GM20431 (cell line): ENCODE measurements at regions not wholly inside any gene's neighbourhood (a gene's known extent, or its start where the extent isn't known, plus 50 kb on each side); places are given as distances from the start of the nearest gene placed in this dataset.

Source experiments
- in situ Hi-C: fragments of 300-500 bp; cut with MseI, MboI; formaldehyde crosslinking; loops from one replicate; pipeline ENCODE4 v1.15.0; 2020; ENCODE audit warnings: low sequenced_read_pairs; ENCODE audit not compliant: unreplicated experiment

DNA sequence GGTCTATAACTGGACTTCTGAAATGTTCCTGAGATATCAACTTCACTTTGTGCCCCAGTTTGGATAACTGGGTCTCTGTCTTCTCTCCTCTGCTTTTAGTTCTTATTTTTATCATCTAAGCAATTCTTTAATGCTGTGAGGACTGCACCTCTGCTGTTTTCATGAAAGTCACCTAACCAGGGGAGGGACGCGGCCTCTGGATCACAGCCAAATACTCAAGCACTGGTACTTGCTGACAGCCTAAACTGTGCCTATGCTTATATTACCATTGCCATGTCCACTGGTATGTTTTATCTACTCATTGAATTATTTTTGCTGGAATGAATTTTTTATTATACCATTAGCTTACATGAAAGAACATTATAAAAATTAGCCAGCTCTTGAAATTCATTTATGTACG is 674.0 kb downstream of the DMRTA1 start:
- in situ Hi-C loops: no loop called here

DNA sequence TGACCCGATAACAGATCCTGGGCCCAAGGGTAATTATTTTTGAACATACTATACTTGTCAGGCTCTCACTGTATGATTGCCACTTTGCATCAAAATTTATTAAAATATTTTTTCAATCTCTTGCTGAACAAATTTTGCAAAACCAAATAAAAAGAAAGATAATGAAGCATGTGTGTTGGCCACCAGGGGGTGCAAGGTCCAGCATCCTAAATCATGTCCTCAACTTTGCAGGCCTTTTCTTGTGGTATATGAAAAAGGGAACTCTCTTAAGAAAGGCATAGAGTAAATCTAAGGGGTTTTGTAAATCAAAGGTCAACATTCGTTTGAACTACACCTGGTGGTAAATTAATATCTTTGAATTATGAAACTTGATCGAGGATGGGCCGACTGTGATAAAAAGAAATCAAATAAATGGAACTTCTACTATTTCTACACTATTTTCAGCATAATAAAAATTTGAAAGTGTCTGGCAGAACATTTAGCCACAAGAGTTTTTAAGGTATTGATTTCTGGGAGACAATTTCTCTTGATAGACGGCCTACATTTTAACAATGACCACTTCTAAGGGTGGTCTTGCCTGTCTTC is 676.5 kb downstream of the DMRTA1 start:
- in situ Hi-C loops: no loop called here

DNA sequence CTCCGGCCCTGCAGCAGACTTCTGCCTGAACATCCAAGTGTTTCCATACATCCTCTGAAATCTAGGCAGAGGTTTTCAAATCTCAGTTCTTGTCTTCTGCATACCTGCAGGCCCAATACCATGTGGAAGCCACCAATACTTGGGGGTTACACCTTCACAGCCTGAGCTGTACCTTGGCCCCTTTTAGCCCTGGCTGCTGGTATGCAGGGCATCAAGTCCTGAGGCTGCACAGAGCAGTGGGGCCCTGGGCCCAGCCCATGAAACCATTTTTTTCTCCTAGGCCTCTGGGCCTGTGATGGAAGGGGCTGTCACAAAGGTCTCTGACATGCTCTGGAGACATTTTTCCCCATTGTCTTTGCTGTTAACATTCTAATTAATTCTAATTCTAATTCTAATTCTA is 680.6 kb downstream of the ELAVL2 start:
- in situ Hi-C loops: no loop called here

DNA sequence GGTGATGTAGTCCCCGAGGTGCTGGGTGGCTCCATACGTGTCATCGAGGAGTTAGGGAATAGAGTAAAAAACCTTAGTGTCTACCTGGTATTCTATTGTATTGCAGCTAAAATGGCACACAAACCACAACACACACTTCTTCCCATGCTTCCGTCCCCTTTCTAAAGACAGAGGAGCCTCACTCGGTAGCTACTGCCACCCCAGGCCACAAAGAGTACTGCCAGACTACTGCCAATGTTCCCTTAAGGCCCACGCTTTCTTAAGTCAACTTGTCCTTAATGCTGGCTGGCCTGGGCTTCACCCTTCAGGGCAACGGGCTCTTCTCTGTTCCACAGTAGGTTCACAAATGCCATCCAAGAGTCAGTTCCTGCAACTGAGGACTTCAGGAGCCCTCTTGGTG is 673.0 kb downstream of the ELAVL2 start:
- in situ Hi-C loops: no loop called here

DNA sequence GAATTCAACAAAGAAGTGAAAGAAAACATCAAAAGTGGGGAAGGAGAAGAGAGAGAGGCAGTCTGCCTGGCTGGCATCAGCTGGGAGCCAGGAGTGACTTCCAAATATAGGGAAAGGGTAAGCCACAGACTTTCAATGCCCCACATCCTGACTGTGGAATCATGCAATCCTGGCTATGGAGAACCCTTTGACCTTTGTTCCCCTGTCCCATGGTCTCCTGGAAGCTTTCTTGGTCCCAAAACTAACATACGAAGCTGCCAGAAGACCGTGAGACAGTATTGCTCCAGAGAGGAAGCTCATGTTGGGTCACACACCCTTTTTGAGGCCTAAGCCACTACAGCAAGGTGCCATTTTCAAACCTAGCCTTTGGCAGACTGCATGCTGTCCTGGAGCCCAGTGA is 665.5 kb downstream of the ELAVL2 start:
- in situ Hi-C loops: no loop called here

DNA sequence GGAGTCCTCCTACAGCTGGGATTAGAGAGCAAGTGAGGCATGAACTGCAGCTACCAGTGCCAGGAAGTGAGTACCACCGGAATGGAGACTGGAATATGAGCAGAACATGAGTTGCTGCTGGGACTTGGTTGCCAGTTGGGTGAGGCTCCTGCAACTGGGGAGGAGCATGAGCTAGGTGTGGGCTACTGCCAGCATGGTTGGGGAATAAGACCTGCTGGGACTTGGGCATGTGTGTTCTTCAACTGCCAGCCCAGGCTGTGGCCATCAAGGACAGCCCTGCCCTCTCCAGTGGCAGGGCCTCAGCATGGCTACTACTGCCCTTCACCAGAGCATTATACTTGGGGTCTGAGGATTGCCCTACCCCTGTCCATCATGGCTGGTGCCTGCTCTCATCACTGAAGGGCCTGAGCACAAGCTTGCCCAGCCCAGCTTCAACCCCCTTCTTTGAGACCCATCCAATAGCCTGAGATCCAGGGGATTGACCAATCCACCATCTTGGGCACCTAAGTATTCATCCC is 665.0 kb downstream of the ELAVL2 start:
- in situ Hi-C loops: no loop called here

DNA sequence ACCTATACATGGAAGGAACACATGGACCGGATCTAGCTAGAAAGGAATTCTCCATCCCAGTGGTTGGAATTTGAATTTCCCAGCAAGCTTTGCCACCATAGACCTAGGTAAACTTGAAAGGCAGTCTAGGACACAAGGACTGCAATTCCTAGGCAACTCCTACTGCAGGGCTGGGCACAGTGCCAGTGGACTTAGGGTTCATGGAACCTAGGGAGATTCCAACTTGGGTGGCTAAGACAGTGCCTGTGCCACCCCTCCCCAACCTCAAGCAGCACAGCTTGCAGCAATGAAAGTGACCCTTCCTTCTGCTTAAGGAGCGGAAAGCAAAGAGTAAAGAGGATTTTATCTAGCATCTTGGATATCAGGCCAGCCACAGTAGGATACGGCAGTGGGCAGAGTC is 663.3 kb downstream of the ELAVL2 start:
- in situ Hi-C loops: no loop called here

DNA sequence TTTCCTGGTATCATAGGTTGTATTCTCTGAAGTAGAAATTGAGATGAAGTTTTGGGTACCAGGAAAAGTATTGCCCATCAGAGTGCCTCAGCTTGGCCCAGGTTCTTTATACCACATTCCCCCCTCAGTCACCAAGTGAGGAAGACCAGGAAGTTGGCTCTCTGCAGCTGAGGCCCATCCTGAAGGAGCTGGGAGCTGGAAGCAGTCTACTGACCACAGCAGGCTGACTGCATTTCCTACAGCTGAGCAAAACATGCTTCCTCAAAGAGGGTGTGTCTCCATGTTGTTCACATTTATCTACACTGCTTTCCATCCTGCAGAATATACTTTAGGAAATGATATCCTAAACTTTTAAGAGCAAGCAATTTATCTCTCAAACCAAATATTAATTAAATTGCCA is 654.6 kb downstream of the ELAVL2 start:
- in situ Hi-C loops: no loop called here

DNA sequence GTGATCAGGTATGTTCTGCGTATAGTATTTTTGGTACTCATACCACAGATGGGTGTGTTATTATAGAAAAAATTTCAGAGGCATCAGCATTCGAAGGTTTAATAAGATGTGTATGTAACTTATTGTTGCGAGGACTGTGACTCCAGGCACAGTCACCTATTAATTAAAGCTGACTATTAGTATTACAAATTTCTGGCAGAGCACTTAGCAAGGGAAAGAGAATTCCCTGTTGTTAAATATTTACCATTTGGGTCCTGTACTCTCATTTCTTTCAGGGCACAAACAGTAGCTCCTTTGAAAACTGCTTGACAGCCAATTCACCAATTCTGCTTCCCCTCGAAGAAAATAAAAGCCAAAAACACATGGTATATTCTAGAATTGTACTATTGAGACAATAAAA is 653.8 kb downstream of the ELAVL2 start:
- in situ Hi-C loops: no loop called here

DNA sequence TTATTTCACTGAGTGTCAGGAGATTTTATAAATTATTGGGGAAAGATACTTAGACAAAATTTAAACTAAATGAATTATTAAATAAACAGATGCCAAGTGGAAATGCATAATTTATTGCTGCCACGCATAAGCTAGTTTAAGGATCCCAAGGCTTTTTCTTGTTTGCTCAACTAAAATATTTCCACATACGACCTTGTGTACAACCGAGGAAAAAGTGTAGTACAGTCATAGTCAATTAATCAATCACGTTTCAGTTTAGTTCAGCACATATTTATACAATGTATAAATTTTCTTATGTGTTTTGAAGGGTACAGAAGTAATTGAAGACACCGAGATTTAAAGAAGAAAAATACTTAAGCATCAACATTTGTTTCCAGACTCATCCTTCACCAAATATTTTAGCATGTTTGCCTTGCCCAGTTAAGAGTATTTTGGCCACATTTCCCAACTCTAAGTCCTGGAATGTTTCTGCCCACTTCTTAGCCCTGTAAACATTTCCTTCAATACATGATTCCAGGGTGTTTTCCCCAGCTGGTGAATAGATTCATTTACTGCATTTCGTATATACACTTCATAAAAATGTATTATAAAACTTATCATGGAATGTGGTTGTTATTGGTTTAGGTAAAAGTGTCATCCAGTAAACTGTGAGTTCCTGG is 652.9 kb downstream of the ELAVL2 start:
- in situ Hi-C loops: no loop called here

DNA sequence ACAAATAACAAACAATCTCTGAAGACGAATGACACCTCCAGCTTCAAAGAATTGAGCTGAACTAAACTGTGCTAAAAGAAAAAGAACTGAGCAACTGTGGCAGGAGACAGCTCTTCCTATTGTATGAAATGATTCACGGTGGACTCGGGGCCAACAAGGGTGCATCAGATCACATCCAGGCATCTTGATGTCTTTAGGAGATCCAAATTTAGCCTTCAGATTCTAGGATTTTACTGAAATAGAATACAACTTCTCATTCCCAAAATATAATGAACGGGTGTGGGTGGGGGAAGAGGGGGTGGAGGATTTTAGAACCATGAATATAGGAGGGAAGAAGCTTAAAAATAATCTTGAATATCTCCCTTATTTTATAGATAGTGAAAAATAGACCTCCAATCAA is 631.8 kb downstream of the ELAVL2 start:
- in situ Hi-C loops: no loop called here

DNA sequence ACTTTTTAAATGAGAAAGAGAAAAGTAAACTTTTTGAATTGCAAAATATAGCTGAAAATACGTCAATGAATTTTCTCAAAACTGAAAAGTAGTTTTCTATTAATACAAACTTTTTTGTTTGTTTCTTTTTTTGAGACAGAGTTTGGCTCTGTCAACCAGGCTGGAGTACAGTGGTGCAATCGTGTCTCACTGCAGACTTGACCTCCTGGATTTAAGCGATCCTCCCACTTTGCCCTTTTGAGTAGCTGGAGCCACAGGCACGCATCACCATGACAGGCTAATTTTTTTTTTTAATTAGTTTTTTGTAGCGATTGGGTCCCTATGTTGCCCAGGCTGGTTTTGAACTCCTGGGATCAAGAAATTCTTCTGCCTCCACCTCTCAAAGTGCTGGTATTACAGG is 610.4 kb downstream of the ELAVL2 start:
- in situ Hi-C loops: no loop called here

DNA sequence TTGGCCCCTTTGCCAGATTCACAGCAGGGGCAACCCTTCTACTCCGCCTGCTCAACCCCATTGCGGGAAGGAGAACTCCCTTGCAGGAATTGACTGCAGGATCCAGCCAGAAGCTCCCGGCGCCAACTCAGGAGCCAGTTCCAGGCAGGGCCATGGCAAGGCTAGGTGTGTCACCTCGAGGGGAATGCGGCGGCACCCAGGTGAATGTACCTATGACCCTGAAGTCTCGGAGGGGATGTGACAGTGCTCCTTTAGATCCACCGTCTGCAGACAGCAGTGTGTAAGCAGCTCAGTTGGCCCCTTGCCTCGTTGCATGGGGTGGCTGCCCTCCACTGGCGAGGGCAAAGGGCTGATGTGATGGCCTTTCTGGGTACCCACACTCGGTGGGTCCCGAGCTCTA is 606.6 kb downstream of the ELAVL2 start:
- in situ Hi-C loops: no loop called here

DNA sequence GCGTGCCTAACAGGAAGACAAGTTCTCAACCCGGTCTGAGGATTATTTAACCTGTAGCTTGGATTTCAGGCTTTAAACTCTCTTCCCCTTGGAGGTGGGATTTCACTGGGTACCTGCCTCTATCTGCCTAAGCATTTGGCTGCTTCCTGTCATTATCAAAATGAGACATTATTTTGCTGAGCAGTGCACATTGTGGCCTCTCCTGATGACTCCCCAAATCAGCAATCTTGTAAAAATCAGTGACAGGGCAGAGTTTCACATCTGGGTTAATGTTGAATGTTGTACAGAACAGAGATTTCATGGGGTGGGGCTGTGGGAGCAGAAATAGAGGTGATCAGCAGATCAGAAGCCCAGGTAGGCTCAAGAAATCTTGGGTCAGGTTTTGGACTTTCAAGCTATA is 605.9 kb downstream of the ELAVL2 start:
- in situ Hi-C loops: no loop called here

DNA sequence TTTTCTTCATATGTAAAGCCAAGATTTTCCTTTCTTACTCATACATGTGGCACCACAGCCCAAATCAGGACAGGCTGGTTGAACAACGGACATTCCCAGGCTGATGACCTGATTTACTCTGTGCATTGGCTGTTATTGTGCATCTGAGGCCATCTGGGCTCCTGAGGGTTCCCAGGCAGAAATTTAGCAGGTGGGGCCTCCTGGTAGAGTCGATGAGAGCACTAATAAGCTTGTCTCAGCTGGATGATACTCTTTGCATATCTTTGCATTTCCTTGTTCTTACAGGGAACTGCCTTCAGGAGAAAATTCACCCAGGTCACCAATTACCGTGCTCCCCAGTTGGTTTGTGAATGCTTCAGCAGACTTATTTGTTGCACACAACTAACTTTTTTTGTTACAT is 605.1 kb downstream of the ELAVL2 start:
- in situ Hi-C loops: no loop called here

DNA sequence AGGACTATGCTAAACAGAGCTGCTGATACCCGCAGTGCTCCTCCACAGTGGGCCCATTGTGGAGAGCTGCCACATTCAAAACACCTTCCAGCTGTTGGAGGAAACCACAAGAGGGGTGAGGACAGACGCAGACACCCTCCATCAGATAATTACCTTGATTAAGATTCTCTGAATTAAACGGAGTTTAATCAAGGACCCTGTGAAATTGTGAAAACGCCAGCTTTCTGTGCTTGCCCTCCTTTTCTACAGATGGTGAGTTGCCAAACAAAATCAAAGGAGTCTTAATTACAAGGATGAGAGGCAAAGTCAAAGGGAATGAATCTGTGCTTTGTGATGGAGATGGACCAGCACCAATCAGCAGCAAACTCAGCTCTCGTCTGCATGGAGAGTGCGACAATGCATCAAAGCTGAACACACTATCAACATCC is 596.1 kb downstream of the ELAVL2 start:
- in situ Hi-C loops: no loop called here

DNA sequence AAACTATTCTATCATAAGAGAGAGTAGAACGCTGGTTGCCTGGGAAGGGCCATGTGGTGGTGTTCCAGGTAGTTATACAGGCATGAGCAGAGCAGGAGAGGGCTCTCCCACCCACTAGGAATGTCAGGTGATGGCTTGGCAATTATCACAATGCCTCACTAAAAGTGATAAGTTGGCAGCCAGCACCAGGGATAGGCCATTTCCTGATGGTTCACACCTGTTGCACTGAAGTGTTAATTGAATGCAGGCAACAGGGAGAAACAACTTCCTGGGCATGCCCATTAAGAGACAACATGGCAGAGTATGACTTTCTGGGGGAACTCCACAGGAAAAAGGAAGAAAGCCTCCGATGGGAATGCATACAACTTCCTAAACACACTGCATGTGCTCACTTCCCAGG is 593.2 kb downstream of the ELAVL2 start:
- in situ Hi-C loops: no loop called here

DNA sequence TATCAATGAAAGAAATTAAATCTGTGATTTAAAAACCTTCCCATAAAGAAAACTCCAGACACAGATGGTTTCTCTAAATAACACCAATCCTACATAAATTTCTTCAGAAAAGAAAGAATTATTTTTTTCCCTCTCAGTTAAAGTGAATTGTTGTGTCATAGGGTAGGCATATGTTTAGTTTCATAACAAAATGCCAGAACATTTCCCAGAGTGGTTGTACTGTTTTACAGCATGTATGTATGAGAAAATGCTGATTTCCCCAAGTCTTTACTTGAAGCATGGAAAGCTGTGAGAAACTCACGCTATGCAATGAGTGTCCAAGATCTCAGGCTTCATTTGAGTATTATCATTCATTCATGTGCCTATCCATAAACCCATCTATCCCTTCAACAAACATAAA is 582.5 kb downstream of the ELAVL2 start:
- in situ Hi-C loops: no loop called here

DNA sequence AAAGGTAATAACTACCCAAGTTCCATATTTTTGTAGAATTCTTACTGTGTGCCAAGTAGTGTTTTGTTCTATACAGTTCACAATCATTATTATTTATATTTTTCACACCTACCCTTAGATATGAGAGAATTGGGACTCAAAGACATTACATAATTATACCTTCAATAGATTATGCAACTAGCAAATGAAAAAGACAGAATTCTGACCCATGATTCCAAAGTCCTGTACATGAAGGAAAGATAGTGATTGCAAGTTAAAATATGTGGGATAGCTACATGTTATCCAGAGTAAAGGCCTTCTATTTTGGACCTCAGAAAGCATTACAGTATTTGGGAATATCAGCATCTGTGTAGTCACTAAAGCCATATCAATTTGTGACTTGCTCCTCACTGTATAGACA is 581.0 kb downstream of the ELAVL2 start:
- in situ Hi-C loops: no loop called here

DNA sequence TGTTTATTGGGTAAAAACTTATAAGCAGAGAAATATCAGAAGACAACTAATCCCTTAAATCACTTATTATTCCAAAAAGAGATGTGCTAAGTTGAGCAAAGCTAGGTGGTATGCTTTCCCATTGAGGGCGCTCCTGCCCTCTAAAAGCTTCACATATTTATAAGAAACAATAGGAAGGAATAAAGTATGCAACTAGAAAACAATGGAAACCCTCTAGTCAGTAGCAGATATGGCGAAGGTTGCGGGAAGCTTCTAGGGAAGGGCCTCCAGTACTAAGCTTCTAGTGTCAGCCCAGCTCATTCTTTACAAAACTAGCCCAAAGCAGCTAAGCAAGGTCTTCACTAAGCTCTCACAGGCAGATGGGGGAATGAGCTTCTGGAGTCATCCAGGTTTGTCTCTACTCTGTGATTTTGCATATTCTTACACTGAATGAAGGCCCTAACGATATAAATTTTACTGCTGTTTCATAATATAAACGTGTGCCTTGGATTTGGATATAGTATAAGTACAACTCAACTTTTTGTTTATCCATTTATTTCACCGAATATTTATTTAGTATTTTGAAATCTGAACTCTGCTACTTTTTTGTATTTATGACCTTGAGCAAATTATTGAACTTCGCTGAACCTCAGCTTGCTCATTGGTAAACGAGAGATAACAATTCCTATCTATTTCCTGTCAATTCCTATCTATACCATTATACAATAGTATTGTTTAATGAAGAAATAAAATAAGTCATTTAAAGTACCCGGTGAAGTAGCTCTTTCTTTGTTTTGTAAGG is 571.4 kb downstream of the ELAVL2 start:
- in situ Hi-C loops: no loop called here

DNA sequence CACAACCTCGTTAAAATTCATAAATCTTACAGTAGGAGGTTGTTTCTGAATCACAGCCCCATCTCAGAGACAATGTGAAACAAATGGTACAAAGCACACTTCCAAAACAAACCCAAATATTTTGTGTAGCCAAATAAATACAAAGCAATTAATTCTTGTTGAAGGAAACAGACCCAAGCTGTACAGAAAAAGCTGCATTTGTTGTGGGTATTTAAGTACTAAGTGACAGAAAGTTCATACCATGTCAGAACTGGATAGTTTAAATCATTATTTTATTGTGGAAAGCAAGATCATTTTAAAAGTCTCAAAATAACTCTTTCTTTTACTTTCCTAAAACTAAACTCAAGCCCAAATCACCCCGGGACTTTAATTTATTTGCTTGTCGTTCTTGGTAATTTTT is 570.7 kb downstream of the ELAVL2 start:
- in situ Hi-C loops: no loop called here
